SK-N-SH (cell line): ENCODE measurements at regions not wholly inside any gene's neighbourhood (a gene's known extent, or its start where the extent isn't known, plus 50 kb on each side); places are given as distances from the start of the nearest gene placed in this dataset.

Experiments
- CTCF ChIA-PET: fragments of 300-600, 350-600 bp; formaldehyde crosslinking; extraction: SDS; loops from one replicate; lab custom pipeline; 2021; lab: Yijun Ruan, JAX
- POLR2A ChIA-PET: fragments of 350-600 bp; sonication (Branson Sonifier 250); formaldehyde crosslinking; extraction: SDS; loops from one replicate; lab custom pipeline; 2020; ENCODE audit warnings: antibody characterized with exemption, inconsistent platforms; lab: Yijun Ruan, JAX
- DNase-seq: peaks from one replicate; pipeline ENCODE4 v3.0.0; 2012
- H2AFZ ChIP-seq: fragments of 200-600 bp; sonication (generic); 2 replicates; pipeline ENCODE4 v1.8.1; 2016; ENCODE audit warnings: antibody characterized with exemption, mild to moderate bottlenecking, low read depth
- H3F3A ChIP-seq: fragments of 200-600 bp; sonication (generic); replicated peaks from 2 replicates; pipeline ENCODE3; 2016; ENCODE audit warnings: antibody characterized with exemption, mild to moderate bottlenecking; ENCODE audit not compliant: insufficient read depth
- H3K27ac ChIP-seq, 2 experiments: fragments of 200-500 bp in 1 of 2; fragments of 200-600 bp in 1 of 2; sonication (Bioruptor generic) in 1 of 2; sonication (generic), shearing (Covaris generic) in 1 of 2; 2 replicates each; pipeline versions ENCODE4 v1.5.1 to v1.6.1; 2014 to 2016; ENCODE audit warnings: low read depth in 2 of 2, inconsistent platforms in 1 of 2, low read length in 1 of 2, mild to moderate bottlenecking in 1 of 2, mixed read lengths in 1 of 2
- H3K27me3 ChIP-seq: fragments of 200-600 bp; sonication (generic), shearing (Covaris generic); 2 replicates; pipeline ENCODE4 v1.6.1; 2016; ENCODE audit warnings: mixed run types; ENCODE audit not compliant: insufficient read depth
- H3K36me3 ChIP-seq, 2 experiments: fragments of 200-500 bp in 1 of 2; fragments of 200-600 bp in 1 of 2; sonication (Bioruptor generic) in 1 of 2; sonication (generic) in 1 of 2; replicated peaks in 1 of 2; 2 replicates each; pipeline versions ENCODE3 to v1.5.1; 2014 to 2016; ENCODE audit warnings: low read length in 1 of 2, mild to moderate bottlenecking in 1 of 2; ENCODE audit not compliant: insufficient read depth in 2 of 2, control insufficient read depth in 1 of 2
- H3K4me1 ChIP-seq, 2 experiments: fragments of 200-500 bp in 1 of 2; fragments of 200-600 bp in 1 of 2; sonication (Bioruptor generic) in 1 of 2; sonication (generic), shearing (Covaris generic) in 1 of 2; 2 replicates each; pipeline versions ENCODE4 v1.5.1 to v1.6.1; 2014 to 2016; ENCODE audit warnings: low read depth in 1 of 2, low read length in 1 of 2, mixed run types in 1 of 2; ENCODE audit not compliant: insufficient read depth in 2 of 2, control insufficient read depth in 1 of 2
- H3K4me2 ChIP-seq: fragments of 200-600 bp; sonication (generic), shearing (Covaris generic); 2 replicates; pipeline ENCODE4 v1.6.1; 2017; ENCODE audit warnings: mixed run types
- H3K4me3 ChIP-seq, 2 experiments: fragments of 200-500 bp in 1 of 2; fragments of 200-600 bp in 1 of 2; sonication (Bioruptor generic) in 1 of 2; sonication (generic), shearing (Covaris generic) in 1 of 2; 2 replicates each; pipeline versions ENCODE4 v1.5.1 to v1.8.1; 2014 to 2016; ENCODE audit warnings: low read depth in 2 of 2, inconsistent platforms in 1 of 2, low read length in 1 of 2, mild to moderate bottlenecking in 1 of 2, mixed read lengths in 1 of 2, moderate library complexity in 1 of 2
- H3K79me2 ChIP-seq: fragments of 200-600 bp; sonication (generic); 2 replicates; pipeline ENCODE4 v1.8.1; 2017; ENCODE audit warnings: mild to moderate bottlenecking; ENCODE audit not compliant: insufficient read depth
- H3K9ac ChIP-seq: fragments of 200-600 bp; sonication (generic); 2 replicates; pipeline ENCODE4 v1.6.1; 2017; ENCODE audit warnings: mixed run types
- H3K9me2 ChIP-seq: fragments of 200-600 bp; sonication (generic); 2 replicates; pipeline ENCODE4 v1.6.1; 2017; ENCODE audit warnings: mixed run types
- H3K9me3 ChIP-seq: fragments of 200-600 bp; sonication (generic); 2 replicates; pipeline ENCODE4 v1.6.1; 2017; ENCODE audit warnings: mixed run types, mild to moderate bottlenecking, moderate library complexity
- H4K20me1 ChIP-seq: fragments of 200-600 bp; sonication (generic); 2 replicates; pipeline ENCODE4 v1.6.1; 2017; ENCODE audit warnings: mild to moderate bottlenecking, mixed run types; ENCODE audit not compliant: insufficient read depth
- CHD2 ChIP-seq: fragments of 150-350 bp; IDR thresholded peaks from 2 replicates; pipeline ENCODE4 v1.6.1; 2018; ENCODE audit warnings: low read length; ENCODE audit not compliant: partially characterized antibody
- ELF1 ChIP-seq: IDR thresholded peaks from 2 replicates; pipeline ENCODE4 v1.4.0; 2012
- EZH2phosphoT487 ChIP-seq: fragments of 200-600 bp; sonication (generic); IDR thresholded peaks from 2 replicates; pipeline ENCODE4 v1.6.1; 2017; ENCODE audit warnings: low read depth, mixed run types, mild to moderate bottlenecking, antibody characterized with exemption, moderate library complexity, borderline replicate concordance
- FOSL2 ChIP-seq: IDR thresholded peaks from 2 replicates; pipeline ENCODE4 v1.4.0; 2012; ENCODE audit warnings: low read depth, mild to moderate bottlenecking, moderate library complexity, borderline replicate concordance
- FOXJ3 ChIP-seq: sonication (generic); formaldehyde crosslinking; IDR thresholded peaks from 2 replicates; pipeline ENCODE4 v1.5.1; 2020; ENCODE audit warnings: mild to moderate bottlenecking, missing genetic modification reagents
- FOXM1 ChIP-seq: IDR thresholded peaks from 2 replicates; pipeline ENCODE4 v1.4.0; 2012; ENCODE audit warnings: low read depth, mild to moderate bottlenecking
- GABPA ChIP-seq: IDR thresholded peaks from 2 replicates; pipeline ENCODE4 v1.4.0; 2012; ENCODE audit warnings: low read depth, mild to moderate bottlenecking
- GATA2 ChIP-seq: sonication (generic); formaldehyde crosslinking; IDR thresholded peaks from 2 replicates; pipeline ENCODE4 v1.5.0; 2020; ENCODE audit warnings: mild to moderate bottlenecking, missing genetic modification reagents
- MEF2A ChIP-seq: IDR thresholded peaks from 2 replicates; pipeline ENCODE4 v1.4.0; 2012; ENCODE audit warnings: low read depth, borderline replicate concordance
- MXI1 ChIP-seq: IDR thresholded peaks from 2 replicates; pipeline ENCODE4 v1.6.1; 2012; ENCODE audit warnings: mild to moderate bottlenecking, low read depth, low read length, improper control_type of control experiment
- NFIC ChIP-seq: IDR thresholded peaks from 2 replicates; pipeline ENCODE4 v1.4.0; 2012; ENCODE audit warnings: borderline replicate concordance
- NRF1 ChIP-seq: IDR thresholded peaks from 2 replicates; pipeline ENCODE4 v1.6.1; 2012; ENCODE audit warnings: low read depth, mild to moderate bottlenecking, low read length
- RAD21 ChIP-seq: IDR thresholded peaks from 2 replicates; pipeline ENCODE4 v1.6.1; 2012; ENCODE audit warnings: mild to moderate bottlenecking, low read length
- SIN3A ChIP-seq: IDR thresholded peaks from 2 replicates; pipeline ENCODE4 v1.6.1; 2012; ENCODE audit warnings: low read depth, mild to moderate bottlenecking, low read length, moderate library complexity, borderline replicate concordance
- SMC3 ChIP-seq: IDR thresholded peaks from 2 replicates; pipeline ENCODE4 v1.6.1; 2012; ENCODE audit warnings: low read depth, low read length, improper control_type of control experiment
- TAF1 ChIP-seq: IDR thresholded peaks from 2 replicates; pipeline ENCODE4 v1.6.1; 2012; ENCODE audit warnings: low read depth, mild to moderate bottlenecking, low read length, moderate library complexity, borderline replicate concordance
- TEAD4 ChIP-seq: IDR thresholded peaks from 2 replicates; pipeline ENCODE4 v1.4.0; 2012; ENCODE audit warnings: mild to moderate bottlenecking, borderline replicate concordance; ENCODE audit not compliant: insufficient read depth
- YY1 ChIP-seq: IDR thresholded peaks from 2 replicates; pipeline ENCODE4 v1.4.0; 2012; ENCODE audit warnings: low read depth, mild to moderate bottlenecking
- WGBS: methylation state at CpG from one replicate; pipeline ENCODE4 v1.1.6; 2017; ENCODE audit warnings: low lambda C conversion rate; 5-methylcytosine and 5-hydroxymethylcytosine counted together
- TF ChIP-seq, protein P1 (sequence below): IDR thresholded peaks from 2 replicates; pipeline ENCODE4 v1.4.0; 2012; ENCODE audit warnings: low read depth, borderline replicate concordance
- TF ChIP-seq, protein P2 (sequence below): IDR thresholded peaks from 2 replicates; pipeline ENCODE4 v1.4.0; 2012; ENCODE audit warnings: low read depth

DNA sequence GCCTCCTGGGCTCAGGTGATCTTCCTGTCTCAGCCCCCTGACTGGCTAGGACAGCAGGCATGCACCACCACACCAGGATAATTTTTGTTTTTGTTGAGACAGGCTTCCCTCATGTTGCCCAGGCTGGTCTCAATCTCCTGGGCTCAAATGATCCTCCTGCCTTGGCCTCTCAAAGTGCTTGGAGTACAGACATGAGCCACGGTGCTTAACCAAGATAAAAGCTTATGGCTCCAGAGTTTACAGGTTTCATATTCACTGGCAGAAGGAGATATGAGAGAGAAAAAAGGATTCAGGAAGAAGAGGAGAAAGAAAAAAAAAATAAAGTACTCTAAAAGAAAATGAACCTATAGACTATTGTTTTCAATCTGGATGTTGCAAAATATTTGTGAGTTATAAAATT, 748.8 kb upstream of the NCAM2 start:
- H3K36me3 ChIP-seq, result no peaks in the 10 kb centered on the region
- no peak overlapping the region for H3K4me3 ChIP-seq
- no peaks in the 10 kb centered on the region for H3K4me1 ChIP-seq
- H3K79me2 ChIP-seq, result no peaks in the 10 kb centered on the region
- CTCF ChIA-PET, result no interaction called here
- no peaks in the 10 kb centered on the region for H3K27me3 ChIP-seq
- H3F3A ChIP-seq, result no peaks in the 10 kb centered on the region
- H3K4me2 ChIP-seq, result no peak overlapping the region
- no peak overlapping the region for H3K9ac ChIP-seq
- WGBS, result 0% methylated on average over 1 of the region's 1 CpG
- DNase-seq, result no peak
- no peaks in the 10 kb centered on the region; the same call in 1 of the 2 replicates for H3K9me3 ChIP-seq
- H4K20me1 ChIP-seq, result no peaks in the 10 kb centered on the region
- POLR2A ChIA-PET, result no interaction called here
- no peak for TF ChIP-seq FOSL2
- TF ChIP-seq ELF1, result no peak
- no peak for TF ChIP-seq MXI1
- no peak for TF ChIP-seq GABPA
- no peaks in the 10 kb centered on the region for H3K9me2 ChIP-seq
- no peak overlapping the region for H3K27ac ChIP-seq
- H2AFZ ChIP-seq, result no peak overlapping the region

DNA sequence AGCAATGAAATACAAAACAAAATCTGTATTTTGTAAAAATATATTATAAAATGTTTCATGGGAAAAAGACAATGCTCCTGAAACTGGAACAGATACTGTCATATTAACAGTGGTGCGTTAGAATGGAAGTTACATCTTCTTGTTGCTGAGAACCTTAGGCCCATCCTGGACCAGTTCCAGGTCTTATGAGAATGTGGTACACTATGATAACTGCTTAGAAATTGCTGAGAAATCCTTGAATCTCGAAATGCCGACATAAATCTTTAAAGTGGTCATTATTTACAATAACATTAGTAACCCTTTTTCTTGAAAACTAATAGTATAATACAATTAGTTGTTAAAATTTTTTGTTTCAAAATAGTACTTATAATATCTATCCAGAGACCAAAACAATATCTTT, 747.9 kb upstream of the NCAM2 start:
- no peak overlapping the region for H3K4me3 ChIP-seq
- no peaks in the 10 kb centered on the region for H3F3A ChIP-seq
- H3K4me2 ChIP-seq, result no peak overlapping the region
- H3K27me3 ChIP-seq, result no peaks in the 10 kb centered on the region
- WGBS, result 21% methylated on average over 3 of the region's 3 CpGs
- H2AFZ ChIP-seq, result no peak overlapping the region
- H3K9me2 ChIP-seq, result no peaks in the 10 kb centered on the region
- POLR2A ChIA-PET, result no interaction called here
- no peak overlapping the region for H3K9ac ChIP-seq
- CTCF ChIA-PET, result interaction anchor here (1.0 kb wide), 1 partner anchor 10 kb away, joined by 3 read pairs; no protein-coding TSS in a partner anchor
- H3K4me1 ChIP-seq, result no peaks in the 10 kb centered on the region
- H3K79me2 ChIP-seq, result no peaks in the 10 kb centered on the region
- no peak overlapping the region for H3K27ac ChIP-seq
- H3K36me3 ChIP-seq, result no peaks in the 10 kb centered on the region
- TF ChIP-seq FOXJ3 (CRISPR knock-in tag) (no peak), TAF1 (no peak), MEF2A (no peak), ELF1 (no peak), TEAD4 (no peak), FOXM1 (no peak), NFIC (no peak), GATA2 (CRISPR knock-in tag) (no peak), SIN3A (no peak), CHD2 (no peak), RAD21 (no peak), EZH2phosphoT487 (no peak), NRF1 (no peak), YY1 (no peak), SMC3 (no peak)
- TF ChIP-seq, protein P1, sequence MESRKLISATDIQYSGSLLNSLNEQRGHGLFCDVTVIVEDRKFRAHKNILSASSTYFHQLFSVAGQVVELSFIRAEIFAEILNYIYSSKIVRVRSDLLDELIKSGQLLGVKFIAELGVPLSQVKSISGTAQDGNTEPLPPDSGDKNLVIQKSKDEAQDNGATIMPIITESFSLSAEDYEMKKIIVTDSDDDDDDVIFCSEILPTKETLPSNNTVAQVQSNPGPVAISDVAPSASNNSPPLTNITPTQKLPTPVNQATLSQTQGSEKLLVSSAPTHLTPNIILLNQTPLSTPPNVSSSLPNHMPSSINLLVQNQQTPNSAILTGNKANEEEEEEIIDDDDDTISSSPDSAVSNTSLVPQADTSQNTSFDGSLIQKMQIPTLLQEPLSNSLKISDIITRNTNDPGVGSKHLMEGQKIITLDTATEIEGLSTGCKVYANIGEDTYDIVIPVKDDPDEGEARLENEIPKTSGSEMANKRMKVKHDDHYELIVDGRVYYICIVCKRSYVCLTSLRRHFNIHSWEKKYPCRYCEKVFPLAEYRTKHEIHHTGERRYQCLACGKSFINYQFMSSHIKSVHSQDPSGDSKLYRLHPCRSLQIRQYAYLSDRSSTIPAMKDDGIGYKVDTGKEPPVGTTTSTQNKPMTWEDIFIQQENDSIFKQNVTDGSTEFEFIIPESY, result no peak
- TF ChIP-seq, protein P2, sequence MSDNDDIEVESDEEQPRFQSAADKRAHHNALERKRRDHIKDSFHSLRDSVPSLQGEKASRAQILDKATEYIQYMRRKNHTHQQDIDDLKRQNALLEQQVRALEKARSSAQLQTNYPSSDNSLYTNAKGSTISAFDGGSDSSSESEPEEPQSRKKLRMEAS, result no peak
- no peak for DNase-seq
- no peaks in the 10 kb centered on the region for H4K20me1 ChIP-seq
- H3K9me3 ChIP-seq, result no peaks in the 10 kb centered on the region; the same call in 1 of the 2 replicates
